Keratinocyte (primary cell): ENCODE measurements at regions not wholly inside any gene's neighbourhood (a gene's known extent, or its start where the extent isn't known, plus 50 kb on each side); places are given as distances from the start of the nearest gene placed in this dataset.

ENCODE experiments used
- EZH2 ChIP-seq: IDR thresholded peaks from one replicate; pipeline ENCODE4 v1.6.1; 2012; ENCODE audit warnings: inconsistent platforms, mild to moderate bottlenecking, low read length, moderate library complexity
- TF ChIP-seq, protein P1 (sequence below), 3 experiments: IDR thresholded peaks in 1 of 3; conservative IDR thresholded peaks in 1 of 3; optimal IDR thresholded peaks in 1 of 3; 2 replicates in 2 of 3; 3 replicates in 1 of 3; pipeline versions ENCODE3 to v1.5.1; 2011; ENCODE audit warnings: low read length in 3 of 3, mild to moderate bottlenecking in 3 of 3, moderate library complexity in 2 of 3, control low read depth in 1 of 3, inconsistent platforms in 1 of 3; ENCODE audit not compliant: insufficient read depth in 2 of 3; ENCODE audit errors: extremely low read depth in 1 of 3

GRCh38 chr2:150976604-150977003 lies 285.1 kb downstream of the RBM43 start:
- no peak for TF ChIP-seq EZH2
- TF ChIP-seq, protein P1, sequence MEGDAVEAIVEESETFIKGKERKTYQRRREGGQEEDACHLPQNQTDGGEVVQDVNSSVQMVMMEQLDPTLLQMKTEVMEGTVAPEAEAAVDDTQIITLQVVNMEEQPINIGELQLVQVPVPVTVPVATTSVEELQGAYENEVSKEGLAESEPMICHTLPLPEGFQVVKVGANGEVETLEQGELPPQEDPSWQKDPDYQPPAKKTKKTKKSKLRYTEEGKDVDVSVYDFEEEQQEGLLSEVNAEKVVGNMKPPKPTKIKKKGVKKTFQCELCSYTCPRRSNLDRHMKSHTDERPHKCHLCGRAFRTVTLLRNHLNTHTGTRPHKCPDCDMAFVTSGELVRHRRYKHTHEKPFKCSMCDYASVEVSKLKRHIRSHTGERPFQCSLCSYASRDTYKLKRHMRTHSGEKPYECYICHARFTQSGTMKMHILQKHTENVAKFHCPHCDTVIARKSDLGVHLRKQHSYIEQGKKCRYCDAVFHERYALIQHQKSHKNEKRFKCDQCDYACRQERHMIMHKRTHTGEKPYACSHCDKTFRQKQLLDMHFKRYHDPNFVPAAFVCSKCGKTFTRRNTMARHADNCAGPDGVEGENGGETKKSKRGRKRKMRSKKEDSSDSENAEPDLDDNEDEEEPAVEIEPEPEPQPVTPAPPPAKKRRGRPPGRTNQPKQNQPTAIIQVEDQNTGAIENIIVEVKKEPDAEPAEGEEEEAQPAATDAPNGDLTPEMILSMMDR (optimal IDR thresholded peaks at IDR 0.05 in 1 of 3, IDR thresholded peaks at IDR 0.05 in 1 of 3, conservative IDR thresholded peaks at IDR 0.05 in 1 of 3; ENCODE audit: extremely low read depth in 1 of 3, insufficient read depth in 2 of 3, low read length in 3 of 3) = no peak
